ENCODE measurements at regions not wholly inside any gene's neighbourhood (a gene's known extent, or its start where the extent isn't known, plus 50 kb on each side); places are given as distances from the start of the nearest gene placed in this dataset.

GRCh38 chr6:133772567-133772966, 116.3 kb upstream of the TCF21 start:
- TF ChIP-seq CTCF (IDR thresholded peaks at IDR 0.05) = no peak
- TF ChIP-seq ZFX (IDR thresholded peaks at IDR 0.05; ENCODE audit: borderline replicate concordance) = no peak
